ENCODE measurements at regions not wholly inside any gene's neighbourhood (a gene's known extent, or its start where the extent isn't known, plus 50 kb on each side); places are given as distances from the start of the nearest gene placed in this dataset.

DNA sequence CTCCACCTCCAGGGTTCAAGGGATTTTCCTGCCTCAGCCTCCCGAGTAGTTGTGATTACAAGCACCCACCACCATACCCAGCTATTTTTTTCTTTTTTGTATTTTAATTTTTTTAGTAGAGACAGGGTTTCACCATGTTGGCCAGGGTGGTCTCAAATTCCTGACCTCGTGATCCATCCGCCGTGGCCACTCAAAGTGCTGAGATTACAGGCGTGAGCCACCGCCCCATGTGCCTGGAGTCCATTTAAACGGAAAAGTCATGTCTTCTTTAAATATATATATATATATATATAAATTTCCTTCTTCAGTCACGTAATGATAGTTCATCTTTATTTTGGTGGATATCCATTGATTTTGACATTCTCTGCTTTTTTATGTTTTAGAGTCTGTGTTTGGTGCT is 264.0 kb upstream of the PITX2 start:
- no peak for TF ChIP-seq CTCF (IDR thresholded peaks at IDR 0.05; ENCODE audit: low read depth, low read length)
- H3K4me3 ChIP-seq (ENCODE audit: low read depth, low read length), result no peak overlapping the region

GRCh38 chr4:110897784-110898183 is 274.9 kb upstream of the PITX2 start:
- H3K4me3 ChIP-seq (ENCODE audit: low read depth, low read length), result no peak overlapping the region
- no peak for TF ChIP-seq CTCF (IDR thresholded peaks at IDR 0.05; ENCODE audit: low read depth, low read length)

DNA sequence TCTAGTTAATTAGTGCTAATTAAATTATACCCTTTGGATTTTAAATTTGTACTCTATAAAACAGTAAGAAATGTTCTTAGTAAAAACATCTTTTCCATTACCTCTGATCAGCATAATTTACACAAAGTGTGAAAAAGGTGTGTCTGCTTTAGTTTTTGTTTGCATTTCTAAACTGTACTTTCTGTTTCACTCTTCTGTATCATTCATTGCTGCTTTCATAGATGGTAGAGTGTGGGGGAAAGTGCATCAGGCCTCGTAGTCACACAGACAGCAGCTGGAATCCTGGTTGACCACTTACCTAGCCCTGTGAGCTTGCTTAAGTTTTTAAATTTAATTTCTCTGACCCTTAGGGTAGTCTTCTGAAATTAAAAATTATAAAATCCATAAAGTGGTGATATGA is 275.4 kb upstream of the PITX2 start:
- TF ChIP-seq CTCF (IDR thresholded peaks at IDR 0.05; ENCODE audit: low read depth, low read length), result no peak
- H3K4me3 ChIP-seq (ENCODE audit: low read depth, low read length), result no peak overlapping the region

DNA sequence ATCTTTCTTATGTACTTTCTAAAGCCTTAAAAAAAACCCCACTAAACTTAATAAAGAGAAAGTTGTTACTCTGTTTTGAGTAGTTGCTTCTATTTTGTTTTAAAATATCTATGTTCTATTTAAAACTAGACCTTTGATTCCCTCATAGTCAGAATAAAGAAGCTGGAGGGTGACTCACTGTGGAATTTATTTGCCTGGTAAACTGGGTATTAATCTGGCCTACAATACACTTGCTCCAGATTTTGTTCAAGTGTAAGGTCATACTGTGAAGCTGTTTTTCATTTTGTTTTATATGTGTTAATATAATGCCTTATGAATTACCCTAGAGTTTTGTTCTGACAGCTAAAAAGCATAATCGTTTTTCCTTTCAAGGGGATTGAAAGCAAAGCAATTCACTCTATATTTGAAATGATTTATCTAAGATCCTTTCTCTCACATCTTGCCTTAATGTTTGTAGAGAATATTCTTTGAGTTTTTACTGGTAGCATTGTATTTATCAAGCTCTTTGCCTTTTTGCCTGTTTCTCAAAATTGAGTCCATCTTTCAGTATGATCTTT is 277.4 kb upstream of the PITX2 start:
- H3K4me3 ChIP-seq (ENCODE audit: low read depth, low read length), result no peak overlapping the region
- TF ChIP-seq CTCF (IDR thresholded peaks at IDR 0.05; ENCODE audit: low read depth, low read length), result no peak

- no peak for TF ChIP-seq CTCF (IDR thresholded peaks at IDR 0.05; ENCODE audit: low read depth, low read length)
- H3K4me3 ChIP-seq (ENCODE audit: low read depth, low read length), result no peak overlapping the region
These were observed 279.6 kb upstream of the PITX2 start for GRCh38 chr4:110902500-110902899.

- no peak for TF ChIP-seq CTCF (IDR thresholded peaks at IDR 0.05; ENCODE audit: low read depth, low read length)
- no peak overlapping the region for H3K4me3 ChIP-seq (ENCODE audit: low read depth, low read length)
These were observed 281.7 kb upstream of the PITX2 start for GRCh38 chr4:110904435-110905065.

DNA sequence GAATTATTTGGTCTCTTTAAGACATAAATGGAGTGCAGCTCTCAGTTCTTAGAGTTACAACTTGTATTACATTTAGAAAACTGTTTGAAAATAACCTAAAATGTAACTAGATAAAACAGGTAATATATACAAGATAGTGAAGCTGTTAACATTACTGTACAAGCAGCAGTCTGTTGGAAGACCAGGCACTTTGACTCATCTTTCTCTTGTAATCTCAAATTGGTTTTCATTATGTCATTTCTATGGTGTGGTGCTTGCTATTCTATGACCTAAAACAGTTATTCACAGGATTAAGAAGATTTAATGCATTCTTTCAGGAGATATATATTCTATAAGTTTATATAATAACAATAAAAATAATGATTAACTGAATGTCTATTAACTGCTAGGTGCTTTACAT is 282.5 kb upstream of the PITX2 start:
- H3K4me3 ChIP-seq (ENCODE audit: low read depth, low read length), result no peak overlapping the region
- TF ChIP-seq CTCF (IDR thresholded peaks at IDR 0.05; ENCODE audit: low read depth, low read length), result no peak
